Activated naive CD8-positive, alpha-beta T cell treated with anti-CD3 and anti-CD28 coated beads, Interleukin-2, amount 10 ng/mL, durations not matched to agents 7 days and 5 days (primary cell): ENCODE measurements at regions not wholly inside any gene's neighbourhood (a gene's known extent, or its start where the extent isn't known, plus 50 kb on each side); places are given as distances from the start of the nearest gene placed in this dataset.

Experiments used
- ATAC-seq: fragments of 150-1000 bp; cut with Tn5 transposase; one replicate; pipeline ENCODE4 v1.10.0; 2021; ENCODE audit warnings: low read depth, moderate library complexity
- POLR2A ChIA-PET: fragments of 350-600 bp; sonication (Branson Sonifier 250); formaldehyde crosslinking; loops from one replicate; lab custom pipeline; 2021; ENCODE audit warnings: antibody characterized with exemption; lab: Charles Lee
- DNase-seq: peaks from one replicate; pipeline ENCODE4 v3.0.0; 2021
- H3K27ac Mint-ChIP-seq: one replicate; pipeline ENCODE4 v1.8.0; 2022; ENCODE audit warnings: mild to moderate bottlenecking, mixed read lengths
- H3K27me3 Mint-ChIP-seq: one replicate; pipeline ENCODE4 v1.8.0; 2022; ENCODE audit warnings: mild to moderate bottlenecking, moderate library complexity, mixed read lengths
- H3K36me3 Mint-ChIP-seq: one replicate; pipeline ENCODE4 v1.8.0; 2021; ENCODE audit warnings: mild to moderate bottlenecking, mixed read lengths
- H3K4me1 Mint-ChIP-seq: one replicate; pipeline ENCODE4 v1.8.0; 2021; ENCODE audit warnings: mixed read lengths
- H3K4me3 Mint-ChIP-seq: one replicate; pipeline ENCODE4 v1.8.0; 2022; ENCODE audit warnings: mild to moderate bottlenecking, moderate library complexity, mixed read lengths
- H3K9me3 Mint-ChIP-seq: one replicate; pipeline ENCODE4 v1.8.0; 2021; ENCODE audit warnings: mixed read lengths

- no peak overlapping the region for H3K4me3 Mint-ChIP-seq
- ATAC-seq (no peak), DNase-seq (no peak)
- POLR2A ChIA-PET: no interaction called here
- no peaks in the 10 kb centered on the region for H3K9me3 Mint-ChIP-seq
- no peak overlapping the region for H3K27ac Mint-ChIP-seq
- no peaks in the 10 kb centered on the region for H3K36me3 Mint-ChIP-seq
- H3K4me1 Mint-ChIP-seq: no peaks in the 10 kb centered on the region
- no peaks in the 10 kb centered on the region for H3K27me3 Mint-ChIP-seq
Measured at GRCh38 chr4:129901205-129901604, 805.3 kb downstream of the C4orf33 start.

GRCh38 chr4:129903861-129904260, 807.9 kb downstream of the C4orf33 start:
- Mint-ChIP-seq H3K27ac (no peak overlapping the region), H3K9me3 (peaks cover 2% of the 10 kb centered on the region), H3K36me3 (no peaks in the 10 kb centered on the region), H3K4me1 (no peaks in the 10 kb centered on the region), H3K4me3 (no peak overlapping the region), H3K27me3 (no peaks in the 10 kb centered on the region)
- POLR2A ChIA-PET: no interaction called here
- no peak for DNase-seq
- no peak for ATAC-seq

GRCh38 chr4:129905256-129905655, 809.3 kb downstream of the C4orf33 start:
- ATAC-seq: no peak
- H3K27me3 Mint-ChIP-seq: no peaks in the 10 kb centered on the region
- peaks cover 2% of the 10 kb centered on the region for H3K9me3 Mint-ChIP-seq
- POLR2A ChIA-PET: no interaction called here
- DNase-seq: no peak
- H3K36me3 Mint-ChIP-seq: no peaks in the 10 kb centered on the region
- H3K4me1 Mint-ChIP-seq: no peaks in the 10 kb centered on the region
- no peak overlapping the region for H3K4me3 Mint-ChIP-seq
- no peak overlapping the region for H3K27ac Mint-ChIP-seq

DNA sequence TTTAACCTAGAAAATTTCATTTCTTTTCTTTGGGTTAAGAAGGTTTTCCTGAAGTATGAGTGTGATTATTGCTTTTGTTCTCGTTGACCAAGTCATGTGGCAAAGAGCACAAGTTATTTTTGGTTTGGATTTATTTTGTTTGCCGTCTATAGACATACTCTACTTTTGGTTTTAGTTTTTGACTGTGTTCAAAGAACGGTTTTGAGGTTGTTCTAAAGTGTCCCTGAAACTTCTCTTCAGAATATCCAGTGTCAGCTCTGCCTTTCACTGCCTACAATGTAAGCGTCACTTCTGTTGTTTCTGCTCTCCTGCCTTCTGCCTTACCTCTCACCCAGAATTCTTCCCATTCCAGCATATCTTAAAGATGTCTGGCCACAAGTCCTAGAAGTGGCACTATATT, 812.2 kb downstream of the C4orf33 start:
- Mint-ChIP-seq H3K36me3 (no peaks in the 10 kb centered on the region), H3K9me3 (peaks cover 3% of the 10 kb centered on the region), H3K4me3 (no peak overlapping the region), H3K4me1 (no peaks in the 10 kb centered on the region), H3K27me3 (no peaks in the 10 kb centered on the region), H3K27ac (no peak overlapping the region)
- DNase-seq (no peak), ATAC-seq (no peak)
- POLR2A ChIA-PET: no interaction called here

- Mint-ChIP-seq H3K4me1 (no peaks in the 10 kb centered on the region), H3K36me3 (no peaks in the 10 kb centered on the region), H3K4me3 (no peak overlapping the region), H3K27ac (no peak overlapping the region), H3K9me3 (no peaks in the 10 kb centered on the region), H3K27me3 (no peaks in the 10 kb centered on the region)
- DNase-seq (no peak), ATAC-seq (no peak)
- POLR2A ChIA-PET: no interaction called here
Measured at GRCh38 chr4:129916991-129917390, 821.0 kb downstream of the C4orf33 start.

DNA sequence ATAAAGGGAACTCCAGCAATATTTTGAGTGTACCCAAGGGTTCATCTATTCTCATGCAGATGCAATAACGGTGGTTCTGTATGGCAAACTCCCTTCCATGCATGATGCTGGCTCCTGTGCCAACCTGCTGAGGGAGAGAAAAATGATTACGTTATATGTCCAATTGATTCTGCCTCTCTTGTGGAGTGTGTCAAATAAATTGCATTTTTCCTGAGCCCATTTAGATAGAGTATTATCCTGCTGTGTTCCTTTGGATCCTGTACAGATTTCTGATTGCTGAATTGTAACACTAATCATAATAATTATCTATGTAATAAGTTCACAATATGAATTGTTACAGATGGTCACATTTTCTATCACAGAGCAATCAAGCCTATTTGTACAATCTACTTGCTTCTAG, 821.7 kb downstream of the C4orf33 start:
- POLR2A ChIA-PET: no interaction called here
- Mint-ChIP-seq H3K27ac (no peak overlapping the region), H3K9me3 (no peaks in the 10 kb centered on the region), H3K4me1 (no peaks in the 10 kb centered on the region), H3K36me3 (no peaks in the 10 kb centered on the region), H3K4me3 (no peak overlapping the region), H3K27me3 (no peaks in the 10 kb centered on the region)
- DNase-seq: no peak
- no peak for ATAC-seq

GRCh38 chr4:129926936-129927335, 831.0 kb downstream of the C4orf33 start:
- H3K27me3 Mint-ChIP-seq: no peaks in the 10 kb centered on the region
- no peak for DNase-seq
- no peak overlapping the region for H3K27ac Mint-ChIP-seq
- no peaks in the 10 kb centered on the region for H3K9me3 Mint-ChIP-seq
- ATAC-seq: no peak
- no peaks in the 10 kb centered on the region for H3K36me3 Mint-ChIP-seq
- POLR2A ChIA-PET: no interaction called here
- no peak overlapping the region for H3K4me3 Mint-ChIP-seq
- H3K4me1 Mint-ChIP-seq: no peaks in the 10 kb centered on the region

DNA sequence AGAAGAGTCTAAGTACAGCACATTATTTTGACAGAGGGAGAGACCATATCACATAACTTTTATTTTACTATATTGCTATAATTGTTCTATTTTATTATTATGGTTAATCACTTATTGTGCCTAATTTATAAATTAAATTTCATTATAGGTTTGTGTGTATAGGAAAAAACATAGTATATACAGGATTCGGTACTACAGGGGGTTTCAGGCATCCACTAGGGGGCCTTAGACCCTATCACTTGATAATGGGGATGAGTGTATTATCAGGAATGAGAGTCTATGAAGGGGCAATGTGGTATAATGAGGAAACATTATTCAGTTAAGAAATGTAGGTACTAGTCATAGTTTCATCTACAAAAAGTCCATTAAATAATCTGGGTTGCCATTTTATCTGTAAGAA, 833.1 kb downstream of the C4orf33 start:
- no peak overlapping the region for H3K4me3 Mint-ChIP-seq
- H3K4me1 Mint-ChIP-seq: no peaks in the 10 kb centered on the region
- DNase-seq: no peak
- H3K27ac Mint-ChIP-seq: no peak overlapping the region
- H3K9me3 Mint-ChIP-seq: no peaks in the 10 kb centered on the region
- POLR2A ChIA-PET: no interaction called here
- no peaks in the 10 kb centered on the region for H3K36me3 Mint-ChIP-seq
- ATAC-seq: no peak
- H3K27me3 Mint-ChIP-seq: no peaks in the 10 kb centered on the region

DNA sequence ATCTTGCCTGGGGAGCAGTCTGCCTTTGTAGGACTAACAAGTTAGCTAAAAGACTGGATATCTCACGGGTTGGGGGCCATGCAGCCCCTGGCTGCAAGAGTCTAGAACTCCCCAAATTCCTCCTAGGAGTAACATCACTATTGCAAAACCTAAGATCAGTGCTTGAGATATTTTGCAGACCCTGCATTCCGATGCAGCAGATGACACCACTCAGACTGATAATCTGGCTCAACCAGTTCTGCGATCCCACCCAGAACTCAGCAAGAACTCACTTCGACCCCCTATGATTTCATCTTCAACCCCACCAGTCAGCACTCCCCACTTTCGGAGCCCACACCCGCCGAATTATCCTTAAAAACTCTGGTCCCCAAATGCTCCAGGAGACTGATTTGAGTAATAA, 834.0 kb downstream of the C4orf33 start:
- no peaks in the 10 kb centered on the region for H3K9me3 Mint-ChIP-seq
- no peak overlapping the region for H3K4me3 Mint-ChIP-seq
- no peak for DNase-seq
- POLR2A ChIA-PET: no interaction called here
- no peaks in the 10 kb centered on the region for H3K36me3 Mint-ChIP-seq
- ATAC-seq: no peak
- no peaks in the 10 kb centered on the region for H3K4me1 Mint-ChIP-seq
- H3K27ac Mint-ChIP-seq: no peak overlapping the region
- no peaks in the 10 kb centered on the region for H3K27me3 Mint-ChIP-seq

GRCh38 chr4:129950217-129950616, 854.3 kb downstream of the C4orf33 start:
- Mint-ChIP-seq H3K4me3 (no peak overlapping the region), H3K9me3 (peaks cover 2% of the 10 kb centered on the region), H3K27me3 (no peaks in the 10 kb centered on the region), H3K4me1 (no peaks in the 10 kb centered on the region), H3K36me3 (no peaks in the 10 kb centered on the region), H3K27ac (no peak overlapping the region)
- ATAC-seq: no peak
- POLR2A ChIA-PET: no interaction called here
- DNase-seq: no peak

DNA sequence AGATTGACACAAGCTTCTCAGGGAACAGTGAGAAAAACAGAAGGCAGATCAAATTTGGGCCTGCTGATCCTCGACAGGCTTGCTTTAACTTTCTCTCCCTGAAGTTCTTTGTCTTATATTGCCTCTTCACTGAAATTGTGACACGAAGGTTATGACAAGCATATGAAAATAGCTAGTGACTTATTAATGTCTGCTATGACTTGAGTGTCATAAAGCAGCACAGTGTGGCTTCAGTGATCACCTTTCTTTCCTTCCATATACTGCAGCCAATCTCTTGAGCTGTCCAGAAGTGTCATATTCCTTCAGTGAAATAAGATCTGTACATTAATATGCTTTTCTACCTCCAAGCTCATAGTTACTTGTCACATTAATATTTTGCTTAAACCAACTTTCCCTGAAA, 870.2 kb downstream of the C4orf33 start:
- no peaks in the 10 kb centered on the region for H3K4me1 Mint-ChIP-seq
- no peak for ATAC-seq
- DNase-seq: no peak
- POLR2A ChIA-PET: no interaction called here
- H3K36me3 Mint-ChIP-seq: no peaks in the 10 kb centered on the region
- H3K27me3 Mint-ChIP-seq: no peaks in the 10 kb centered on the region
- no peaks in the 10 kb centered on the region for H3K9me3 Mint-ChIP-seq
- no peak overlapping the region for H3K4me3 Mint-ChIP-seq
- no peak overlapping the region for H3K27ac Mint-ChIP-seq

GRCh38 chr4:129968366-129968765, 872.4 kb downstream of the C4orf33 start:
- DNase-seq: no peak

GRCh38 chr4:129968778-129969177, 872.8 kb downstream of the C4orf33 start:
- Mint-ChIP-seq H3K4me1 (no peaks in the 10 kb centered on the region), H3K9me3 (no peaks in the 10 kb centered on the region), H3K27ac (no peak overlapping the region), H3K4me3 (no peak overlapping the region), H3K27me3 (no peaks in the 10 kb centered on the region), H3K36me3 (no peaks in the 10 kb centered on the region)
- POLR2A ChIA-PET: no interaction called here
- ATAC-seq: no peak
- no peak for DNase-seq

More at GRCh38 chr4:129968366-129968765, 872.4 kb downstream of the C4orf33 start:
- POLR2A ChIA-PET: no interaction called here
- no peak overlapping the region for H3K27ac Mint-ChIP-seq
- H3K4me3 Mint-ChIP-seq: no peak overlapping the region
- no peaks in the 10 kb centered on the region for H3K36me3 Mint-ChIP-seq
- no peaks in the 10 kb centered on the region for H3K4me1 Mint-ChIP-seq
- H3K9me3 Mint-ChIP-seq: no peaks in the 10 kb centered on the region
- no peaks in the 10 kb centered on the region for H3K27me3 Mint-ChIP-seq
- ATAC-seq: no peak

DNA sequence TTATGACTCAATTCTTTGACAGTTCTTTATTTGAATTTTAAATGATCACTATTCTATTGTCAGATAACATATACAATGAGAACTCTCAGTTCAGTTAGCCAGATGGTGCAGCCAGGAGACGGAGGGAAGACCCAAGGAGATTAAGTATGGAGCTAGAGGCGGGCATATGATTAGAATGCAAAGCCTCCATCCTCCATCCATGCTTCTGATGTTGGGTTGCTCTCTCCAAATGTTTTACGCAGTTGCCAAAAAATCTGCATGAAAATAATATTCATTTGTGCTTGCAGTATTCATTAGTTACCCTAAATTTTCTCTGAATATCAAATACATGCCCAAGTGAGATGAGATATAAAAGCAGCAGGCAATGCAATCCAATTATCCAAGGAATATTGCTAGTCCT, 874.8 kb downstream of the C4orf33 start:
- Mint-ChIP-seq H3K9me3 (no peaks in the 10 kb centered on the region), H3K4me1 (no peaks in the 10 kb centered on the region), H3K27me3 (no peaks in the 10 kb centered on the region), H3K4me3 (no peak overlapping the region), H3K27ac (no peak overlapping the region), H3K36me3 (no peaks in the 10 kb centered on the region)
- DNase-seq: no peak
- POLR2A ChIA-PET: no interaction called here
- no peak for ATAC-seq

GRCh38 chr4:129971419-129971818, 875.5 kb downstream of the C4orf33 start:
- H3K27me3 Mint-ChIP-seq: no peaks in the 10 kb centered on the region
- no peak overlapping the region for H3K27ac Mint-ChIP-seq
- no peak overlapping the region for H3K4me3 Mint-ChIP-seq
- no peaks in the 10 kb centered on the region for H3K9me3 Mint-ChIP-seq
- H3K36me3 Mint-ChIP-seq: no peaks in the 10 kb centered on the region
- POLR2A ChIA-PET: no interaction called here
- H3K4me1 Mint-ChIP-seq: no peaks in the 10 kb centered on the region
- no peak for DNase-seq
- no peak for ATAC-seq
